ENCODE measurements at regions not wholly inside any gene's neighbourhood (a gene's known extent, or its start where the extent isn't known, plus 50 kb on each side); places are given as distances from the start of the nearest gene placed in this dataset.

- TF ChIP-seq, protein P1, sequence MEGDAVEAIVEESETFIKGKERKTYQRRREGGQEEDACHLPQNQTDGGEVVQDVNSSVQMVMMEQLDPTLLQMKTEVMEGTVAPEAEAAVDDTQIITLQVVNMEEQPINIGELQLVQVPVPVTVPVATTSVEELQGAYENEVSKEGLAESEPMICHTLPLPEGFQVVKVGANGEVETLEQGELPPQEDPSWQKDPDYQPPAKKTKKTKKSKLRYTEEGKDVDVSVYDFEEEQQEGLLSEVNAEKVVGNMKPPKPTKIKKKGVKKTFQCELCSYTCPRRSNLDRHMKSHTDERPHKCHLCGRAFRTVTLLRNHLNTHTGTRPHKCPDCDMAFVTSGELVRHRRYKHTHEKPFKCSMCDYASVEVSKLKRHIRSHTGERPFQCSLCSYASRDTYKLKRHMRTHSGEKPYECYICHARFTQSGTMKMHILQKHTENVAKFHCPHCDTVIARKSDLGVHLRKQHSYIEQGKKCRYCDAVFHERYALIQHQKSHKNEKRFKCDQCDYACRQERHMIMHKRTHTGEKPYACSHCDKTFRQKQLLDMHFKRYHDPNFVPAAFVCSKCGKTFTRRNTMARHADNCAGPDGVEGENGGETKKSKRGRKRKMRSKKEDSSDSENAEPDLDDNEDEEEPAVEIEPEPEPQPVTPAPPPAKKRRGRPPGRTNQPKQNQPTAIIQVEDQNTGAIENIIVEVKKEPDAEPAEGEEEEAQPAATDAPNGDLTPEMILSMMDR (IDR thresholded peaks at IDR 0.05; ENCODE audit: poor library complexity, severe bottlenecking) = no peak
- no peaks in the 10 kb centered on the region for H3K9me3 ChIP-seq (ENCODE audit: severe bottlenecking)
- ATAC-seq (ENCODE audit: low read depth) = no peak
- no peaks in the 10 kb centered on the region for H3K4me1 ChIP-seq (ENCODE audit: insufficient read depth, poor library complexity, severe bottlenecking)
- no peaks in the 10 kb centered on the region for H3K27me3 ChIP-seq (ENCODE audit: insufficient read depth, poor library complexity, severe bottlenecking)
- DNase-seq (ENCODE audit: low spot score) = no peak
- no peak overlapping the region for H3K27ac ChIP-seq (ENCODE audit: poor library complexity, severe bottlenecking)
- H3K36me3 ChIP-seq (ENCODE audit: low read depth) = no peaks in the 10 kb centered on the region
- H3K4me3 ChIP-seq (ENCODE audit: severe bottlenecking) = no peak overlapping the region
Observed at GRCh38 chr12:127351481-127352010, 915.4 kb upstream of the TMEM132C start.

DNA sequence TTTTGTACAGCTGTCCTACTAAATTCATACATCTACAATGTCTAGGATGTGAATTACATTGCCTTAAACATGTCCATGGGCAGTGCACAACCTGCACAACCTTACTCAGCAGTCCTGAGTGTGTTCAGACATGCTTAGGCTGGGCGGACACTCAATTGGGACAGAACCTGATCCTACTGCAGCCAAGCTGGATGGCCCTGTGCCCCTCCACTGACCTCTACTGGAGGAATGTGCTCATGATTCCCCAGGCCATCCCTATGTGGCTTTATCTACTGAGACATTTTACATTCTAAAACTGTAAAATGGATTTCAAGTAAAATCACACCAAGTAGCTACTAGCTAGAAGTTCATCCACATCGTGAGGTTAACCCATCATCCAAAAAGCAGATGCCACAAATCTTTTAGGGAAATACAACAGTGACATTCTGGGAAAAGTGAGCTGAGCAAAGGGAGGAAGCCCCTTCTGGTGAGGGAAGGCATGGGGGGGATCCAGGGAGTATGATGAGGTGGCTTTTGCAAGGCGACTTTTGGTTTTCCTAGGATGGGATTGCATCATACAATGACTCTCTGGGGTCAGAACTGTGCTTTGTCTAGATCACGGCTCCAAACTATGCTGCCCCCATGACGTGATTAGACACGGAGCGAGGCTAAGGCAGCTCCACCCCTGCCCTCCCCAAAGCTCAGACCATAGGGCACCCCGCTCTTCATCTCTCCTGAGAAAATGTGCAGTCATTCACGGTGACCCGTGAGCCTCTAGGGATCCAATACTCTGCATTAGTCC lies 911.7 kb upstream of the TMEM132C start:
- Histone ChIP-seq H3K36me3 (ENCODE audit: low read depth) (no peaks in the 10 kb centered on the region), H3K27me3 (ENCODE audit: insufficient read depth, poor library complexity, severe bottlenecking) (no peaks in the 10 kb centered on the region), H3K27ac (ENCODE audit: poor library complexity, severe bottlenecking) (no peak overlapping the region), H3K9me3 (ENCODE audit: severe bottlenecking) (peaks cover 2% of the 10 kb centered on the region), H3K4me1 (ENCODE audit: insufficient read depth, poor library complexity, severe bottlenecking) (no peaks in the 10 kb centered on the region), H3K4me3 (ENCODE audit: severe bottlenecking) (no peak overlapping the region)
- DNase-seq (ENCODE audit: low spot score) (no peak), ATAC-seq (ENCODE audit: low read depth) (peak; percentile 63)
- TF ChIP-seq, protein P1 (IDR thresholded peaks at IDR 0.05; ENCODE audit: poor library complexity, severe bottlenecking) = peak; percentile 73

DNA sequence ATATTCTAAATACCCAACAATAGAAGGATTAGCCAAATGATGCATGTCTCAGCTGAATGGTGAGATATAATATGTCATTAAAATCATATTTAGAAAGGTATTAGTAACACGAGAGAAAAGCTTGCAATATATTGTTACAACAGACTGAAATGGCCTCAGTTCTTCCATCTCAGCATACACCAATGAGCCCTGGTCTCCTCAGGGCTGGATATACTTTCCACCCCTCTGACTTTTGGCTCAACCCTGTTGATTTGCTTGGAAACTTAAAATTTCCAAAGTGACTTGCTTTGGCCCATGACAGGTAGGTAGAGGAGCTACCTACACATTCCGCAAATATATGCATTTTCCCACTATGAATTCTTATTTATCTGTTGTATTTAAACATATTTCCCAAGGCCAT lies 908.1 kb upstream of the TMEM132C start:
- no peak overlapping the region for H3K4me3 ChIP-seq (ENCODE audit: severe bottlenecking)
- H3K36me3 ChIP-seq (ENCODE audit: low read depth) = no peaks in the 10 kb centered on the region
- ATAC-seq (ENCODE audit: low read depth) = no peak
- DNase-seq (ENCODE audit: low spot score) = no peak
- TF ChIP-seq, protein P1 (IDR thresholded peaks at IDR 0.05; ENCODE audit: poor library complexity, severe bottlenecking) = no peak
- no peak overlapping the region for H3K27ac ChIP-seq (ENCODE audit: poor library complexity, severe bottlenecking)
- no peaks in the 10 kb centered on the region for H3K4me1 ChIP-seq (ENCODE audit: insufficient read depth, poor library complexity, severe bottlenecking)
- H3K9me3 ChIP-seq (ENCODE audit: severe bottlenecking) = peaks cover 2% of the 10 kb centered on the region
- H3K27me3 ChIP-seq (ENCODE audit: insufficient read depth, poor library complexity, severe bottlenecking) = no peaks in the 10 kb centered on the region

DNA sequence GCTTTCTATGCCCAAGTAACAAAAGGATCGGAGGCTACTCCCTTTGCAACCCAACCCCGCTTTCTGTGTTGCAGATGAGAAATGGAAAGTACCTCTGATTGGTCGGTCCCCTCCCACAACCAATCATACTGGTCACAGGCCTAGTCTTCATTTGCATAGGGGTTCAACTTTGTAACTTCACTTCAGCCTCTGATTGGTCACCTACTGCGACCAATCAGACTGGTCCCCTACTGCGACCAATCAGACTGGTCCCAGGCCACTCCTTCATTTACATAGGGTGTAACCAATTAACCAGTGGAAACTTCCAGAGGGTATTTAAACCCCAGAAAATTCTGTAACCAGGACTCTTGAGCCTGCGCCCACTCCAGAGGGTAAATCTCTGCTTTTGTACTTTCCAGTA lies 906.4 kb upstream of the TMEM132C start:
- Histone ChIP-seq H3K9me3 (ENCODE audit: severe bottlenecking) (peaks cover 2% of the 10 kb centered on the region), H3K4me3 (ENCODE audit: severe bottlenecking) (no peak overlapping the region), H3K27ac (ENCODE audit: poor library complexity, severe bottlenecking) (no peak overlapping the region), H3K27me3 (ENCODE audit: insufficient read depth, poor library complexity, severe bottlenecking) (no peaks in the 10 kb centered on the region), H3K36me3 (ENCODE audit: low read depth) (no peaks in the 10 kb centered on the region), H3K4me1 (ENCODE audit: insufficient read depth, poor library complexity, severe bottlenecking) (no peaks in the 10 kb centered on the region)
- DNase-seq (ENCODE audit: low spot score) = no peak
- no peak for ATAC-seq (ENCODE audit: low read depth)
- TF ChIP-seq, protein P1 (IDR thresholded peaks at IDR 0.05; ENCODE audit: poor library complexity, severe bottlenecking) = no peak

GRCh38 chr12:127362121-127362520 lies 904.8 kb upstream of the TMEM132C start:
- Histone ChIP-seq H3K4me1 (ENCODE audit: insufficient read depth, poor library complexity, severe bottlenecking) (no peaks in the 10 kb centered on the region), H3K27me3 (ENCODE audit: insufficient read depth, poor library complexity, severe bottlenecking) (no peaks in the 10 kb centered on the region), H3K27ac (ENCODE audit: poor library complexity, severe bottlenecking) (no peak overlapping the region), H3K36me3 (ENCODE audit: low read depth) (no peaks in the 10 kb centered on the region), H3K4me3 (ENCODE audit: severe bottlenecking) (no peak overlapping the region), H3K9me3 (ENCODE audit: severe bottlenecking) (peaks cover 2% of the 10 kb centered on the region)
- DNase-seq (ENCODE audit: low spot score) (no peak), ATAC-seq (ENCODE audit: low read depth) (no peak)
- TF ChIP-seq, protein P1 (IDR thresholded peaks at IDR 0.05; ENCODE audit: poor library complexity, severe bottlenecking) = no peak
